M059J (cell line): ENCODE measurements at regions not wholly inside any gene's neighbourhood (a gene's known extent, or its start where the extent isn't known, plus 50 kb on each side); places are given as distances from the start of the nearest gene placed in this dataset.
"Not testable (repeated sequence)": the region's sequence is repeated elsewhere in the genome, so short reads cannot be mapped to it uniquely, and the experiment has no call there.

Experiments
- DNase-seq: peaks from one replicate; pipeline ENCODE4 v3.0.0-alpha.2; 2012; ENCODE audit warnings: low read depth

DNA sequence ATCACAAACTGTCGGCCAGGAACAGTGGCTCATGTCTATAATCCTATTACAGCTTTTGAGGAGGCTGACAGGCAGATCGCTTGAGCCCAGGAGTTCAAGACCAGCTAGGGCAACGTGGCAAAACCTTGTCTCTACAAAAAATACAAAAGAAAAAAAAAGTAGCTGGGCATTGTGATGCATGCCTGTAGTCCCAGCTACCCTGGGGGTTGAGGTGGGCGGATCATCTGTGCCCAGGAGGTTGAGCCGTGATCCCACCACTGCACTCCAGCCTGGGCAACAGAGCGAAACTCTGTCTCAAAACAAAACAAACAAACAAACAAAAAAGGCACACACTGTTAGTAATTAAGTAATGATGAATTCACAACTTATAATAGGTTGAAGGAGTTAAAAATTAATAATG lies 441.5 kb upstream of the PCDH15 start:
- DNase-seq = no peak

DNA sequence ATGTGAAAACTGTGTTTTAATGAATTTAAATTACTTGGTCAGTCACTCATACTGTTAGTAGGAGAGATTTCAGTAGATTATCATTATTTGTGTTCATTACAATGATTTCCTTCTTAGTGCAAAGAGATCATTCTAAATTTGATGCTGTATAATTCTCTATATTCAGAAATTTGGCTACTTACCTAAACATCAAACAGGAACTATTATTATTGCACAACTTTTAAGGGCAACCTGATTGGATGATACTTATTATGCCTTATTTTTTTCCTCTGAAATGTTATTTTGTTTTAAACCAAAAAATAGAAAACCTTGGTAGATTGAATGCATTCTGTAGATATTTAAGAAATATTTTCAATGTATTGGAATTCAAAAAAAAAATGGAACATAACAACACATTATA lies 436.4 kb upstream of the PCDH15 start:
- no peak for DNase-seq

DNA sequence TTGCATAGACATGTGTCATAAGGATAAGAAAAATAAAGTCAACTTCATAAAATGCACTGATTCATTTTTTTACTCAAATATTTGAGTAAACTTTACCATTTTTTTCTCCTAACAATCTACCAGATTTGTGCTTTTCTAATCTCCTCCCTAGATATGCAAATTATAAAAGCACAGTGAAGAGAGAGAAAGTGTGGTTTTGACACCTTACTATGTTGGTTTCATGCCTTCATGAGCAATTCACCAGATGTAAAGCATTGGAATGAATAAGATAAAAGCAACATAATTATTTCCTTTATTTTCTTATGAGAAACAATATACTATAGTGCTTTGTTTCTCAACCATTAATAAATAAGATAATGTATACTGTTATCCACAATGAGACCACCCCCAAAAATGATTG lies 432.5 kb upstream of the PCDH15 start:
- no peak for DNase-seq

DNA sequence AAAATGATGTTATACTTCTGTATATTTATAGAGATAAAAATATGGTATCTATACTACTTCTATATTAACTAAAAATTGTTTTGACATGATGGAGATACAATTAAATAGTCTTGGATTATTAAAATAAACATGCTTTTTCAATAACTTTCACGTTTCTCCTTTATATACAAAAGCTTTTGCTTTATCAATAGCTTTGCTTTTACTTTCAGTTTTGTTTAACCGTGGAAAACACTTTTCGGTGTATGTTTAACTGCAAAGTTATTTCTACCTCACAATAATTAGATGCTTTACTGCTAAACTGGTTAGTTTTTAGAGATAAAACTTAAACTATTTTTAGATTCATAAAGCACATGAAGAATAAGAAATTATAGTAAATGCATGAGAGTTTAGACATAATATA lies 432.1 kb upstream of the PCDH15 start:
- DNase-seq = no peak

DNA sequence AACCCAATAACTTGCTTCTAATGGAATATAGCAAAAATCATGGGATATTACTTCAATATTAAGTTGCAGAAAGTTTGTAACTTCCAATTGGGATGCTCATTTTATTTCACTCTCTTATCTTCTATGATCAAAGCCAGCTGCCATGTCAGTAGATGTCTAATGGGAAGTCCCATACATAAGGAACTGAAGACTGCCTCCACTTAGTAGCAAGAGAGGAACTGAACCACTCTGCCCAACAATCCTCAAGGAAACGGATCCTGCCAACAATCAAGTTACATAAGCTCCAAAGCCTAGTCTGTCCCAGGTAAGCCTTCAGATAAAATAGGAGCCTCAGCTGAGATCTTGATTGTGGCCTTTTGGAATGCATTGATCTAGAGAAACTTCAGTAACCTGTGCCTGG lies 431.5 kb upstream of the PCDH15 start:
- no peak for DNase-seq

DNA sequence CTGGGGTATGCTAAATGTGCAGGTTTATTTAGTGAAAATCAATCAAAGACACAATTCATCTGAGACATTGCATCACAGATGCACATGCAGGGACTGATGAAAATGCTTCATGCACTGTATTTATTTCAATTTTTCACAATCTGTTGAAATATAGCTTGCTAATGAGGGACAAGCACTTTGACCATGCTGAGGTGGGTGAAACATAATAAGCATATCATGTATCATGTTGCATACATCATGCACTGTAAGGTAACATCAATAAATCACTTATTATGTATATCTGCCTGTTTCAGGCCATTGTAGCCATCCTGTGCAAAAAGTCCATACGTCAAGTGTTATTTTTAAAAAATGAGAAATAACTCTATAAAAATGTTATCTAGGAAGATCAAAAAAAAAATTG lies 426.9 kb upstream of the PCDH15 start:
- DNase-seq = no peak

DNA sequence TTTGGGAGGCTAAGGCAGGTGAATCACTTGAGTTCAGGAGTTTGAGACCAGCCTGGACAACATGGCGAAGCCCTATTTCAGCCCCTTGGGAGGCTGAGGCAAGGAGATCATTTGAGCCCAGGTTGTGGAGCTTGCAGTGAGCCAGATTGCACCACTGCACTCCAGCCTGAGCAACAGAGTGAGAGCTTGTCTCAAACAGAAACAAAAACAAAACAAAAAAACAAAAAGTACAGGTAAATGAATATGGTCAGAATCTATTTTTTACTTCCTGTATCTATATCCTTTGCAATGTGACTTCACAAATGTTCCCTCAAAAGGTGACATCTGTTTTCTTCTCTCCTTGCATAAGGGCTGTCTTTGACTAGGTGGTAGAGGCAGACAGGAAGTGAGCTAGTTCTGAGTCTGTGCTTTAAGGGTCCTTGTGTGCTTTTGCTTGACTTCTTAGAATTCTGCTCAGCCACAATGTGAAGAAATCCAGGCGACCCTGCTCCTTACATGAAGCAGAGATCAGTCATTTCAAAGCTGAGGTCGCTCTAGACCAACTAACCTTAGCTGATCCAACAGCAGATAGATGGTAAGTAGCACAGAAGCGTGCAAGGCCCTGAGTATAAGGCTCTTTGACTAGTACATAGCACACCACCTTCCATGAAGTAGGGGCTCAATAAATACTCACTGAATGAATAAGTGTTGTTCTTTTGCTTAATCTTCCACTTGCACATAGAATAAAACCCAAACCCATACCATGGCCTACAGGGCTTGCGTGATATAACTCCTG lies 423.2 kb upstream of the PCDH15 start:
- DNase-seq = no peak

DNA sequence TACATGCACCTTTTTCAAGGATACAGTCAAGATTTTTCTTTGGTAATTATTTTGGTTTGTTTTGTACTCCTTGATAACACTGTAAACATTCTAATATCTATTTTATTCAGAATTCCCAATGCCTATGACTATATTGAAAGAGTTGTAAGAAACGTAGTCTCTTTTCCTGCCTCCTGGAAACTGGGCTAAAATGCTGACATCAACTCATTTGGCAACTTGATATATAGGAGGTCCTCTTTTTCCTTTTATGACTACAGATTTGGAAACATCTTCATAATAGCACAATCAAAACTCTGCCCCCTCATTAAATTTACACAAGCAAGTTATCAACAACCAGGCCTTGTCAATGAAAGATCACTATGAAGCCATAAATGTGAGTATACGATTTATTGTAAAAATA lies 422.3 kb upstream of the PCDH15 start:
- DNase-seq = no peak

DNA sequence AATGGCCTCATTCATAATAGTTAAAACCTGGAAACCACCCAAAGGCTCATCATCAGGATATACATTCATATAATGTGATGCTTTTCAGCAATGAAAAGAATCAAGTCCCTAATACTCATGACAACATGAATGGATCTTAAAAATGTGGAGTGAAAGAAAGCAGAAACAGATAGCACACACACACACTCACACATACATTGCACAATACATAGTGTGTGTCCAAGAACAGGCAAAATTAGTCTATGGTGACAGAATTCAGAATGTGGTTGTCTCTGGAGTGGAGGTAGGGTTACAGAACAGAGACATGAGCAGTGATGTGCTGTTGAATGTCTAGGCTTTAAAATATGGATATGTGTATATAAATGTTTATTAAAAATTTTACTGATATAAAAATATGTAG lies 419.9 kb upstream of the PCDH15 start:
- DNase-seq = no peak

DNA sequence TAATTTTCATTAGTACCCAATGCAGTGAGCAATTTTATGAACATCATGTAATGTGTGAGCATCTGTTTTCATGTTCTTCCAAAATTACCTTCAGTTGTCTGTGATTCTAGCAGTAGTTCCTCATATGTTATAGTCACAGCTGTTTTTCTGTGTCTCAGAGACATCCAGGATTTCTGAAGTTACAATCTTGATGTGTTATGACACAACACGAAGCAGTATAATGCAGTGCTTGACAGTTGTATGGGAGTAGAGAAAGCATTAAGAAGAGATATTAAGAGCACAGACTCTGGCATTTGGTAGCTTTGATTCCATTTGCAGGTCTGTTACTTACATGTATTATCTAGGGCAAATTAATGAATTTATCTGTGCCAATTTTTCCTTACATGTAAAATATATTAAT lies 414.7 kb upstream of the PCDH15 start:
- DNase-seq = no peak

DNA sequence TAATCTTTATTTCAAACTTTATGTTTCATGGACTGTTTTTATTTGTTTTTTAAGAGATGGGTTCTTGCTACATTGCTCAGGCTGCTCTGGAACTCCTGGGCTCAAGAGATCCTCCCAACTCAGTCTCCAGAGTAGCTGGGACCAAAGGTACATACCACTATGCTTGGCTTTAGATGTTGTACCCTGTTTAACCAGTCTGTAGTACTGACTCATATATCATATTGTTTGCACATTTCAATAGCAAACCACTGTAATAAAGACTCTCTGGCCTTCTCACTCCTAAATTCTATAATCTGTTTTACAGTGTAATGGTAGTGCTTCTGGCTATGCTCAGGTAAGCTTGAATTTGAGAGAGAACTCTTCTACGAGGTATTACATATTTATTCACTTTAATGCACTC lies 413.6 kb upstream of the PCDH15 start:
- no peak for DNase-seq

DNA sequence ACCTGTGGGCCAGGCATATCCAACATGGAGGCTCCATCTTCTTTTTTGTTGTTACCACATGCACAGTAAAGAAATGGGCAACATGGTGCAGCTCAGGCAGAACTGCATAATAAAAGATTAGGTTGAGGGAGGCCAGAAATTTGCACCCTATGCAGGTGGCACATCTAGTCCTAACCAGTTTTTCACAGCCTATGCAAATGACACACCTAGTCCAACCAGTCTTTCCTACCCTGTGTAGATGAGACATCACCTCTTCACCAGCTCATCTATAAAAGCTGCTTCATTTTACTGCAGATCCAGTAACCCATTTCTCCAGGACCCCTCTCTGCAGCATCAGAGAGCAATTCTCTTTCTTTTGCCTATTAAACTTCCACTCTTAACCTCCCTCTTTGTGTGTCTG lies 411.0 kb upstream of the PCDH15 start:
- no peak for DNase-seq

DNA sequence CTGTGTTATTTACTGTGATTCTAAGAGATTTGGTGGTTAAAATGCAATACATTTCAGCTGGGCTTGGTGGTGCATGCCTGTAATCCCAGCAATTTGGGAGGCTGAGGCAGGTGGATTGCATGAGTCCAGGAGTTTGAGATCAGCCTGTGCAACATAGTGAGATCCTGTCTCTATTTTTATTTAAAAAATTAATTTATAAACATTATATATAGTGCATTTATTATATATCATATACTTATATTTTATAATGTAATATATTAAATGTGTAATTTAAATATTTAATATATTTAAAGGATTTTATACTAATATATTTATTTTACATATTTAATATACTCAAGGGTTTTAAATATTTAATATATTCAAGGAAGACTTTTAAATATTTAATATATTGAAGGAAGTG lies 402.8 kb upstream of the PCDH15 start:
- DNase-seq = no peak

DNA sequence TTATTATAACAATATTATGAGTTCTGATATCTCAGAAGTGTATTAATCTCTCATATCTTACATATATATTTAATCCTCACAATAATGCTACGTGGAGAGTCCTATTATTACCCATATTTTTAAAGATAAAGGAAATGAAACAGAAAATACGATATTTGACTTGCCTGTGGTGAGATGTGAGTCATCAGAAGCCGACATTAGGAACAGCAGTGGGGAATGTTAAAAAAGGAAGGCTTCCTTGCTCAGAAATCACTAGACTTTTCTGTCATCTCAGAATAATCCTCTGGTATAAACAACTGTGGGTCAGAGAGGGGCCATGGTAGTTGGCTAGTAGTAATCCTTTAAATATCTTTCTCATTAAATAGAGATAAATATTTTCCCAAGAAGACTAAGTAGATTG lies 402.3 kb upstream of the PCDH15 start:
- no peak for DNase-seq

DNA sequence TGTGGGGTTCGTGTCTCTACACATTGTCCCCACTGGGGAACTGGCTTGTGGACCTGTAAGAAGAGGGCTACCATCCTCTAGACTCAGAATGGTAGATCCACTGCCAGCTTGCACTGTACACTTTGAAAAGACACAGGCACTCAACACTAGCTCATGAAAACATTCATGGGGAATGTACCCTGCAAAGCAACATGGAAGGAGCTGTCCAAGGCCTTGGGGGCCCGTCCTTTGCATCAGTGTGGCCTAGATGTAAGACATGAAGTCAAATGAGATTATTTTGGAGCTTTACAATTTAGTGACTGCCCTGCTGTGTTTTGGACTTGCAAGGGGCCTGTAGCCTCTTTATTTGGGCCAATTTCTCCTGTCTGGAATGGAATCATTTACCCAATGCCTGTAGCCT lies 399.0 kb upstream of the PCDH15 start:
- no peak for DNase-seq

DNA sequence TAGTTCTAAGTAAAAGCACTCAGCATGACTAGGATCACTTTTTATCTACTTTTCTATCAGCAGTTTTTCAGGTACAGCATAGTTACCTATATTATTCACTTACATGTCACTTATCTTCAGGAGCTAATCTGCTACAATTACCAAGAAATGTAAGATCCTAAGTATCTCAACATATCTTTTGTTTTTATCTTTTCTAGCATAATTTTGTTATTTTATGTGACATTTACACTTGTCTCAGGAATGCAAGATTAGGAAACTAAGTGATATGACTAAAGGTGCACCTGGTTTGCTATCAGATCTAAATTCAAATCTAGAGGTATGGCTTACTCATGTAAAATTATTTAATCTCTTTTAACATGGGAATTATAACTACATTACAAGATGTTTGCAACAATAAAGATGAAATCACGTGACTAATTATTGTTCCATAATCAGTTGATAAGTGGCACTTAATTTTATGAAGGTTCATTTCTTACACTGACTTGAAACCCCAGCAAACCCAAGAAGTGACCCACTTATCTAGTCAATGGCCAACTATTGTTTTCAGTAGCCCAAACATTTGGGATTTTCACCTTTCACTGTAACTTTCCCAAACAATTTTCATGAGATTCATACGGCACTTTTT lies 390.3 kb upstream of the PCDH15 start:
- no peak for DNase-seq

DNA sequence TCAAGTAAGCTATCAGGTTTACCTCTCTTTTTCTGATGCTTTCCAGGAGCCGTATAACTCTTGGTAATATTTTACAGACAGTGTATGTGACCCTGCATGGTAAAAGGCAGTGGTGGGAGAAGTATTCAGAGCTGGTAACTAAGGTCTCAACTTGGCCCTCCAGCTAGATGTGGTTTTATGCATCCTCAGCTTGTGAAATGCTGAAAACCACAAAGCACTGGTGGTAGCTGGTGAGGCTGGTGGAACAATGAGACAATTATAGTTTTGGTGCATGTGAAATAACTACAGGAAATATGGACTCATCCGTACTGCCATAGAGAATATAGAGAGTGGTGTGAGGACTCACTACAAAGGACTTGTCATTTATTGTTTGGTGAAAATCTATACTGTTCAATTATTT lies 383.0 kb upstream of the PCDH15 start:
- peak; percentile 4 for DNase-seq

DNA sequence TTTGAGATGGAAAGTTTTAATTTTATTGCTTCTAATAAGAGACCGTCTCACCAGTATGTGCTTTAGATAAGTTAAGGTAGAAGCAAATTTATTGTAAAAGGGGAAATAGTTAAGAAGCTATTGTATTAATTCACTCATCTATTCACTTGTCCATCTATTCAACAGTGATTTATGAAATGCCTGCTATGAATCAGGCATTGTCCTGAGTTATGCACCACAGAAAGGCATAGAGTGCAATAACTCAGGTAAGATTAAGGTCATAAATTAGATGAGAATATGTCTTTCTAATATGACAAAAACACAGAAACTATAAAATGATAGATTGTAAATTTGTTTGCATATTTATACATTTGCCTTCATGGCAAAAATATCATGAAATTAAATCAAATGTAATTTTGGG lies 379.3 kb upstream of the PCDH15 start:
- no peak for DNase-seq

DNA sequence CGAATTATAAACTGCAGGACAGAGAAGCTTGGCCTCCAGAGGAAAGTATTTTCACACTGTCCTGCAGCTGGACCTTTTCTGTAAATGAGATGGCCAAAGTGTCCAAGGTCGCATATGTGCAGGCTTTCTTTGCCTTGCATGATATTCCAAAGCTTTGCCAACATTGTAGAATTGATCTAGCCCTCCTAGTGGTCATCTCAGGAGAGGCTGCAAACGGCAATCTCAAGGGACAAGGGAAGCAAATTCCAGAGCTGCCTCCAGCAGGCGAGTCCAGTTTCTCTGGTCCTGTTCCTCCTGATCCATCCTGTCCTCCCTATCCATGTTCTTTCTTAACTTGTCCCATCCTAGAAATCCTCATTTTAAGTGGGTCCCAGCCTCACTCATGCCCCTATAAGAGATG lies 373.4 kb upstream of the PCDH15 start:
- no peak for DNase-seq

DNA sequence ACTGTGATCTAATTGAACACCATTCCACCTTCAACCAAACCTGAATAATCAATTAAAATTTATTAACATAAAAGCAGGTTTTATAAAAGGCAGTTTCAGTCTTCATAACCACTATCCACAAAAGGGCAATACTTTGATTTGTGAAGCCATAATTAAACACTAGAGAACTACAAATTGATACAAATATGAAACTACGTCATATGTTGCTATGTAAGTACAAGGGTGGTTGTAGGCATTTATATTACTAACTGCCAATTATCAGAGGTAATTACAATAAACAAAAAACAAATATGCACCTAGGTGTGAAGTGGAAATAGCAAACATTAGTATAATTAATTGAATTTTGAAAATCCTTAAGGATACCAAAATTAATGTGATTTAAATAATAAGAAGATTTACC lies 368.5 kb upstream of the PCDH15 start:
- no peak for DNase-seq

DNA sequence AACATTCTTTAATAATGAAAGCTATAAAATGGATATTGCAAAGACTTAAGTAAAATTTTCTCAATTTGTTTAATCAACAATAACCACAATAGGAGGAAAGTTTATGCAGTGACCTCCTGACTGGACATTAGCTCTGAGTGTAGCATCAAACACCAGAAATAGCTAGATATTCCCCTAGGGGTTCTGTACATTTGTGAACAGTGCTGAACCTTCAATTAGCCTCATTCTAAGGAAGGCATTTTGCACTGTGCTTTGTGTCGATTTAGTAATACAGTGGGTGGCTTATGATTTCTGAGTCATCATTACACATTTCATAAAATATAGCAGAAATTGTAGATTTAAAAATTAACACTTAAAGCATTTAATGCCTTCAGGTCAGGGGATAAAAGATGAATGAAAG lies 367.3 kb upstream of the PCDH15 start:
- no peak for DNase-seq

DNA sequence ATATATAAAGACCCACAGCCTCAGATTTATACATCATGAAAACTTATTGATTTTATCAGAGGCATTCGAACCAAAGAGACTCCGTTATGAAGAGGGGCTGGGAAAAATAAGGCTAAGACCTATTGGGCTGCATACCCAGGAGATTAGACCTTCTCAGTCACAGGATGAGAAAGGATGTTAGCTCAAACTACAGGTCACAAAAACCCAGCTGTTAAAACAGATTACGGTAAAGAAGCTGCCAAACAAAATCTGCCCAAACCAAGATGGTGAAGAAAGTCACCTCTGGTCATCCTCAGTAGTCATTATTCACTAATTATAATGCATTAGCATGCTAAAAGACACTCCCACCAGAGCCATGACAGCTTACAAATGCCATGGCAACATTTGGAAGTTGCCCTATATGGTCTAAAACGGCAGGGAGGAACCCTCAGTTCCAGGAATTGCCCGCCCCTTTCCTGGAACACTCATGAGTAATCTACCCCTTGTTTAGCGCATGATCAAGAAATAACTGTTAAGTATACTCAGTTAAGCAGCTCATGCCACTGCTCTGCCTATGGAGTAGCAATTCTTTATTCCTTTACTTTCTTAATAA lies 362.5 kb upstream of the PCDH15 start:
- no peak for DNase-seq

DNA sequence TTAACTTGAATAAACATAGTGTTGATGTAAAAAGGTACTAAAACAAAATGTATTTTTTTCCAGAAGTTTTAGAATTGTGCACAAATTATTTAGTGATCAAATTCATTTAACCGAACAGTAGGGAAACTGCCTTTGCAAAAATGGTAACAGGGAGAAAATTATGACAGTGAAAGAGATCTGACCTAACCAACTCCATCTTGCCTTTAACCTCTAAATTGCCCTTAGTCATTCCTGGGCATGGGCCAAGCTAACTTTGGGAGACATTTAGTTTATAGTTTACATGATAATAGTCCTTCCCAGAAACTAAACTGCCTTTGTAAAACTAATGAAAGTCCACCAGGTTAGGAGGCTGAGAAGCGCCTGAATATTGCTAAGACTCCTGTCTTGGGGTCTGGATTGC lies 361.3 kb upstream of the PCDH15 start:
- not testable (repeated sequence) for DNase-seq
